HFFc6 (cell line): ENCODE measurements at regions not wholly inside any gene's neighbourhood (a gene's known extent, or its start where the extent isn't known, plus 50 kb on each side); places are given as distances from the start of the nearest gene placed in this dataset.

Experiments
- DNase-seq: peaks from one replicate; pipeline ENCODE4 v3.0.0-alpha.2; 2018
- H3K27ac Mint-ChIP-seq: 2 replicates; pipeline ENCODE4 v1.8.0; 2020; ENCODE audit warnings: mild to moderate bottlenecking, mixed read lengths
- H3K27me3 Mint-ChIP-seq: 2 replicates; pipeline ENCODE4 v1.8.0; 2021; ENCODE audit warnings: mild to moderate bottlenecking, moderate library complexity, mixed read lengths; ENCODE audit not compliant: insufficient read depth
- H3K36me3 Mint-ChIP-seq: 2 replicates; pipeline ENCODE4 v1.8.0; 2021; ENCODE audit warnings: low read depth, mixed read lengths
- H3K4me1 Mint-ChIP-seq: 2 replicates; pipeline ENCODE4 v1.8.0; 2020; ENCODE audit warnings: low read depth, mixed read lengths
- H3K4me3 Mint-ChIP-seq: 2 replicates; pipeline ENCODE4 v1.8.0; 2020; ENCODE audit warnings: mild to moderate bottlenecking, moderate library complexity, mixed read lengths
- H3K9me3 Mint-ChIP-seq: 2 replicates; pipeline ENCODE4 v1.8.0; 2020; ENCODE audit warnings: mild to moderate bottlenecking, mixed read lengths
- CTCF ChIP-seq: fragments of 200-600 bp; sonication (generic); IDR thresholded peaks from 2 replicates; pipeline ENCODE4 v1.5.0; 2021; ENCODE audit warnings: antibody characterized with exemption, mild to moderate bottlenecking

GRCh38 chr17:72486806-72487205 is 366.0 kb downstream of the SOX9 start:
- DNase-seq = no peak
- H3K4me1 Mint-ChIP-seq = peaks cover 7% of the 10 kb centered on the region; the same call in 1 of the 2 replicates
- H3K27ac Mint-ChIP-seq = no peak overlapping the region
- peaks cover 10% of the 10 kb centered on the region for H3K27me3 Mint-ChIP-seq
- H3K4me3 Mint-ChIP-seq = no peak overlapping the region
- no peaks in the 10 kb centered on the region; the same call in 1 of the 2 replicates for H3K36me3 Mint-ChIP-seq
- TF ChIP-seq CTCF = no peak
- H3K9me3 Mint-ChIP-seq = peaks cover 6% of the 10 kb centered on the region; the same call in 1 of the 2 replicates

- Mint-ChIP-seq H3K4me3 (no peak overlapping the region), H3K9me3 (peaks cover 1% of the 10 kb centered on the region; the same call in 1 of the 2 replicates), H3K27me3 (peaks cover 6% of the 10 kb centered on the region), H3K36me3 (no peaks in the 10 kb centered on the region; the same call in 1 of the 2 replicates), H3K4me1 (peaks cover 7% of the 10 kb centered on the region; the same call in 1 of the 2 replicates), H3K27ac (no peak overlapping the region)
- TF ChIP-seq CTCF = no peak
- DNase-seq = no peak
Observed at GRCh38 chr17:72487731-72488494, 367.1 kb downstream of the SOX9 start.

DNA sequence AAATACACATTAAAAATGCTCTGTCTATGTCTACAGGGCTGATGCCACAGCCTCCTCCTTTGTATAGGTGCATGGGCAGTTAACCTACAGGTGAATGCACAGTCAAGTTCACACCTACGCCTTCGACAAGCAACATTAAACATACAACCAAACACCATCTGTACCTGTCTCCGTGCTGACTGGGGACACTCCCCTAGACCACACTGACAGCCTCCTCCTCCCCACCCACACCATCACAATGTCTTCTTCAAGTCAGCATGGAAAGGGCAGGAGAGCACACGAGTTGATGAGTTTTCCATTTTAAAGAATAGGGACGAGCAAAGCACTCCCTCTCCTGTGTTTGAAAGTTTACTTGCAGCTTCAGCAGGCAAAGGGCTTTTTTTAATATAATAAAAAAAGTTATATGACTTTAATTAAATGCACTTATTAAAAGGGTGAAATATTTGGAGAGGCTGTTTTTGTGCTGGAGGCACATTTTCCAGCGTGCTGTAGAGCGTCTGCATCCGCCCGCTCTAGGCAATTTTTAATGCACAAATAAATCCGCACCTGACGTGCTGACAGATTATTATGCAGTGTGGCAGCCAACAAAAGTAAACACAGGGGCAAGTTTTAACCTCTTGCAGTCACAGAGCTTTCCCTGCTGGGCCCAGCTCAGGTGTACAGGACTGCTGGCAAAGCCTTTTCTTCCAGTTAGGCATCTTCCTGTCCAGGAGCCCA is 367.9 kb downstream of the SOX9 start:
- H3K4me3 Mint-ChIP-seq = no peak overlapping the region
- H3K36me3 Mint-ChIP-seq = no peaks in the 10 kb centered on the region
- peaks cover 4% of the 10 kb centered on the region for H3K27me3 Mint-ChIP-seq
- TF ChIP-seq CTCF = no peak
- H3K4me1 Mint-ChIP-seq = peaks cover 7% of the 10 kb centered on the region; the same call in 1 of the 2 replicates
- DNase-seq = no peak
- H3K9me3 Mint-ChIP-seq = no peaks in the 10 kb centered on the region
- no peak overlapping the region for H3K27ac Mint-ChIP-seq

GRCh38 chr17:72489272-72489641 is 368.4 kb downstream of the SOX9 start:
- Mint-ChIP-seq H3K36me3 (no peaks in the 10 kb centered on the region), H3K4me1 (peaks cover 8% of the 10 kb centered on the region), H3K9me3 (no peaks in the 10 kb centered on the region), H3K4me3 (no peak overlapping the region), H3K27me3 (peaks cover 4% of the 10 kb centered on the region), H3K27ac (no peak overlapping the region)
- no peak for DNase-seq
- TF ChIP-seq CTCF = no peak

- TF ChIP-seq CTCF = no peak
- Mint-ChIP-seq H3K4me3 (no peak overlapping the region), H3K27me3 (peaks cover 4% of the 10 kb centered on the region), H3K9me3 (no peaks in the 10 kb centered on the region), H3K27ac (no peak overlapping the region), H3K4me1 (peaks cover 20% of the 10 kb centered on the region), H3K36me3 (no peaks in the 10 kb centered on the region)
- no peak for DNase-seq
Observed at GRCh38 chr17:72491102-72491501, 370.3 kb downstream of the SOX9 start.
